Ishikawa (cell line): ENCODE measurements at regions not wholly inside any gene's neighbourhood (a gene's known extent, or its start where the extent isn't known, plus 50 kb on each side); places are given as distances from the start of the nearest gene placed in this dataset.

Experiments
- CEBPB ChIP-seq: IDR thresholded peaks from 2 replicates; pipeline ENCODE4 v1.6.1; 2012
- CREB1 ChIP-seq: IDR thresholded peaks from 2 replicates; pipeline ENCODE4 v1.6.1; 2012; ENCODE audit warnings: low read depth
- EGR1 ChIP-seq: IDR thresholded peaks from 2 replicates; pipeline ENCODE4 v1.6.1; 2012
- EP300 ChIP-seq: IDR thresholded peaks from 2 replicates; pipeline ENCODE4 v1.6.1; 2012; ENCODE audit warnings: borderline replicate concordance
- FOXM1 ChIP-seq: IDR thresholded peaks from 2 replicates; pipeline ENCODE4 v1.6.1; 2012; ENCODE audit warnings: low read depth, borderline replicate concordance
- MAX ChIP-seq: IDR thresholded peaks from 2 replicates; pipeline ENCODE4 v1.6.1; 2012
- NFIC ChIP-seq: IDR thresholded peaks from 2 replicates; pipeline ENCODE4 v1.6.1; 2012
- RAD21 ChIP-seq: IDR thresholded peaks from 2 replicates; pipeline ENCODE4 v1.6.1; 2012; ENCODE audit warnings: low read depth
- REST ChIP-seq: IDR thresholded peaks from 2 replicates; pipeline ENCODE4 v1.6.1; 2012; ENCODE audit warnings: low read depth, mild to moderate bottlenecking
- TAF1 ChIP-seq: IDR thresholded peaks from 2 replicates; pipeline ENCODE4 v1.6.1; 2012; ENCODE audit warnings: low read depth, mild to moderate bottlenecking
- TCF12 ChIP-seq: IDR thresholded peaks from 2 replicates; pipeline ENCODE4 v1.6.1; 2012; ENCODE audit warnings: low read depth
- TEAD4 ChIP-seq: IDR thresholded peaks from 2 replicates; pipeline ENCODE4 v1.6.1; 2012
- USF1 ChIP-seq: IDR thresholded peaks from 2 replicates; pipeline ENCODE4 v1.6.1; 2012
- YY1 ChIP-seq: IDR thresholded peaks from 2 replicates; pipeline ENCODE4 v1.6.1; 2012; ENCODE audit warnings: low read depth
- ZBTB7A ChIP-seq: IDR thresholded peaks from 2 replicates; pipeline ENCODE4 v1.6.1; 2012; ENCODE audit warnings: low read depth

GRCh38 chr20:22093122-22093521, 387.7 kb downstream of the PAX1 start:
- TF ChIP-seq MAX (no peak), CEBPB (no peak), REST (no peak), EP300 (no peak)

- no peak for TF ChIP-seq CREB1
- TF ChIP-seq TAF1 = no peak
- no peak for TF ChIP-seq NFIC
- no peak for TF ChIP-seq RAD21
- no peak for TF ChIP-seq MAX
- no peak for TF ChIP-seq TCF12
- no peak for TF ChIP-seq FOXM1
- no peak for TF ChIP-seq YY1
- no peak for TF ChIP-seq EP300
- no peak for TF ChIP-seq CEBPB
- TF ChIP-seq EGR1 = no peak
- no peak for TF ChIP-seq ZBTB7A
- no peak for TF ChIP-seq TEAD4
- no peak for TF ChIP-seq REST
- no peak for TF ChIP-seq USF1
These were observed 383.4 kb downstream of the PAX1 start for GRCh38 chr20:22088882-22089281.

GRCh38 chr20:22080985-22081384, 375.5 kb downstream of the PAX1 start:
- TF ChIP-seq TEAD4 (no peak), NFIC (no peak), REST (no peak), ZBTB7A (no peak), TCF12 (no peak), YY1 (no peak)

GRCh38 chr20:22074635-22075034, 369.2 kb downstream of the PAX1 start:
- no peak for TF ChIP-seq REST
- no peak for TF ChIP-seq EP300
- no peak for TF ChIP-seq YY1
- no peak for TF ChIP-seq EGR1
- TF ChIP-seq CREB1 = no peak
